ENCODE measurements at regions not wholly inside any gene's neighbourhood (a gene's known extent, or its start where the extent isn't known, plus 50 kb on each side); places are given as distances from the start of the nearest gene placed in this dataset.
"Not testable (repeated sequence)": the region's sequence is repeated elsewhere in the genome, so short reads cannot be mapped to it uniquely, and the experiment has no call there.

DNA sequence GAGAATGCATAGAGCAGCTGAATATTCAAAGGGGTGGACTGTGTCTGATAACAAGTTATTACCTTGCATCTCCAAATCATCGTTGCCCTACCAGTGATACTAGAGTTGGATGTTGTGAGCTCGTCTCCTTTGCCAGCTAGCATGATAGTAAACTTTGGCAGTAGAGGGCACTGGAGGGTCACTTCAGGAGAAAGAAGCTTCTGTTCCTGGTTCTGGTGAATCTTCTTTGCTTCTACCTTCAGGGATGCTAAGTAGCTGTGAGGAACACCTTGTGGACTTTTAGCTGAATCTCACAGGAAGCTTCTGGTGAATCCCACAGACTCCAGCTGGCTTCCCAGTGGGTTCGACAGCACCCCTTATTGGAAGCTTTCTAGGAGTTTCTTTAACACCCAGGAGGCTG lies 626.6 kb upstream of the SGCD start:
- DNase-seq (ENCODE audit: low spot score): peak; percentile 11

- no peak for DNase-seq (ENCODE audit: low spot score)
Observed at GRCh38 chr5:155711882-155712281, 615.1 kb upstream of the SGCD start.

DNA sequence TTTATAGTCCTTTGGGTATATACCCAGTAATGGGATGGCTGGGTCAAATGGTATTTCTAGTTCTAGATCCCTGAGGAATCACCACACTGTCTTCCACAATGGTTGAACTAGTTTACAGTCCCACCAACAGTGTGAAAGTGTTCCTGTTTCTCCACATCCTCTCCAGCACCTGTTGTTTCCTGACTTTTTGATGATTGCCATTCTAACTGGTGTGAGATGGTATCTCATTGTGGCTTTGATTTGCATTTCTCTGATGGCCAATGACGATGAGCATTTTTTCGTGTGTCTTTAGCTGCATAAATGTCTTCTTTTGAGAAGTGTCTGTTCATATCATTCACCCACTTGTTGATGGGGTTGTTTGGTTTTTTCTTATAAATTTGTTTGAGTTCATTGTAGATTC lies 612.5 kb upstream of the SGCD start:
- not testable (repeated sequence) for DNase-seq (ENCODE audit: low spot score)

DNA sequence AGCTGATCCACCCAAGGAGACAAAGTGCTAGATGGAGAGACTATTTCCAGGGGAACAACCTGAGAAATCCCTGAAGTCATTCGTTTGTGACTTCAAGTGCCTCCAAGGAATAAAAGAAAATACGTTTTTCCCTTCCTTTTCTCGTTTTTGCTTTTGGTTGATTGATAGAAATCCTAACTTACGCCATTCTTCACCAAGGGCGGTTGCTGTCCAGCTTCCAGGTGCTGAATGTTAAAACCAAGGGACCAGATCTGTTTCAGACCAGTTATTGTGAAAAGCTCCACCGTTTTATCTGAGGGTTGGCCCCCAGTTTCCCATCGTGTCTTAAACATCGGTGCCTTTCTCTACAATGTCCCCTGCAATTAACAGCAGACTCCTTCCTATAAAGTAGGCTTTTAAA lies 600.7 kb upstream of the SGCD start:
- DNase-seq (ENCODE audit: low spot score): no peak

DNA sequence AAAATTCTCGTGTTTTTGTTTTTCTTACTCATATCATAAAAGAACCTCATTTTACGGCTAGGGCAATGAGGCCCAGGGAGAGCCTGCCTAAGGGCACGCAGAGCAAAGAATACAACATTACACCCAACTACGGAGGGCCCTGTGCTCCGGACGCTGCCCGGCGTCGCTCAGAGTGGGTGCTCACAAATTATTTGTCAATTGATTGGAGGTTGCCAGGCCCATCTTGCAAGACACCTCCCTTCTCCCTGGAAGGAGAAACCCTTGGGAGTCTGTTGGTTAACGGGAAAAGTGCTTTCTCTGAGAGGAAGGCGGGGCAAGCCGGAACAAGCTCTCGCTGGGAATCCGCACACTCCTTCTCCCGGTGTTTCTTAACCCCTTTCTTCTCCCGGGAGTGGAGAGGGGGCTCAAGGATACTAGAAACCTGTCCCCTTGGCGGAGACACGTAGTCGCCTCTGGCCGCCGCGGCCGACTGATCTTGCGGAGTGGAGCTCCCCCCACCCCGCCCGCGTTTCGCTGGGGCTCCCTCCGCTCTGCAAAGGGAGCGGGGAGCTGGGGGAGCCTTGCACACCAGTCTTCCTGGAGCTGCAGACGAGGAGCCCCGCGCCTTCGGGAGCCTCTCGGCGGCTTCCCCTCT lies 599.3 kb upstream of the SGCD start:
- DNase-seq (ENCODE audit: low spot score): no peak

DNA sequence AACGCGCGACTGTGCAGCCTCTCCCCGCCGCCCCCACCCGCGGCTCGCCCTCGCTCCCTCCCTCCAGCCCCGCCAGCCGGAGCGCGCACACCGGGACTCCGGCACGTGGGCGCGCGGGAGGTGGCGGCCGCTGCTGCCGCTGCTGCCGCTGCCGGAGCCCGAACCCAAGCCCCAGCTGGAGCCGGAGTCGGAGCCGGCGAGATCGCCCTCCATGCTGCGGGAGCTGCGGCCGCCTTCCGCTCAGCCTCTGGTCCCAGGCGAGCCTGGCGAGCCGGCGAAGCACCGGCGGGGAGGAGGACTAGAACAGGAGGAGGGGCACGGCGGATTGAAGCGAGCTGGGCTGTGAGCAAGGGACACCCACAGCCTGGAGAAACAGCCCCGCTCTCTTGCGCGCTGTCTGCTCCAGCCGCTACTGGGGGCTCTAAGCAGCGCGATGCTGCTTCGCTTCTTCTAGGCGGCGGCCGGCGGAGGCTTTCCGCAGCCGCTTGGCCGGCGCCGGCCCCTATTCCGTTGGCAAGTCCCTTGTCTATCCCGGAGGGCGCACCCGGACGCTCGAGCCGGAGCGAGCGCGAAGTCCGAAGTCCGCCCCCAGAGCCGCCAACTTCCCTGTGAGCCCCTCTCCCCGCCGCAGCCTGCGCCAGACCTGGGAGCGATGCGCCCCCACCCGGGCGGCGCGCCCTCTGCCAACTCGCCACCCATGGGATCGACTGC lies 598.7 kb upstream of the SGCD start:
- DNase-seq (ENCODE audit: low spot score): no peak

GRCh38 chr5:155728857-155729683 lies 597.9 kb upstream of the SGCD start:
- no peak for DNase-seq (ENCODE audit: low spot score)

- no peak for DNase-seq (ENCODE audit: low spot score)
Observed at GRCh38 chr5:155729684-155730059, 597.3 kb upstream of the SGCD start.

- no peak for DNase-seq (ENCODE audit: low spot score)
Observed at GRCh38 chr5:155732587-155733376, 594.2 kb upstream of the SGCD start.

DNA sequence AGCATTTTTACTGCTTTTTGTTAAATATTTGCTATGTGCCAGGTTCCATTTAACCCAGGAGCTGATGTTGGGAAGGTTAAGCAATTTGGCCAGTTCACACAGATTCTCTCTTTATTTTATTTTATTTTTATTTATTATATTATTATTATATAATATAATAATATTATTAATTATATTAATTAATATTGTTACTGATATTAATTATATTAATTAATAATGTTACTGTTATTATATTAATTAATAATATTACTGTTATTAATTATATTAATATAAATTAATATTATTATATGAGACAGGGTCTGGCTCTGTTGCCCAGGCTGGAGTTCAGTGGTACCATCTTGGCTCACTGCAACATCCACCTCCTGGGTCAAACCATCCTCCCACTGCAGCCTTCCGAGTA lies 593.0 kb upstream of the SGCD start:
- DNase-seq (ENCODE audit: low spot score): no peak

DNA sequence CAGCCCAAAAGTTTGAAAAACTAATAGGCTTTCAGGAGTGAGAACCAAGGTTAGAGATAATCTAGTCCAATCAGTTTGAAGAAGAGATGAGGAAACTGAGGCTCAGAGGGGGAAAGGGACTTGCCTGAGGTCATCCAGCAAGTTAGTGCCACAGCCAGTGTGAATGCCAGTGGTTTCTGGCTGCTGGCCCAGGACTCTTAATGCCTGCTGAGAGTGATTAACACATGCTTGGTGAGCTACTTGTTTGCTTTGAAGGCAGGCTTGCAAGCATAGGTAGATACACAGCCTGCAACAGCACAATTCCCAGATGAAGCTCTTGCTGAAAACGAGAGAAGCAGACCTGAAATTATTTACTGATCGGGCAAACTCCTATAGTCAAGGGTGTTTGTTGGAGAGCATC lies 591.6 kb upstream of the SGCD start:
- DNase-seq (ENCODE audit: low spot score): no peak

- DNase-seq (ENCODE audit: low spot score): no peak
Observed at GRCh38 chr5:155738616-155739015, 588.3 kb upstream of the SGCD start.

- DNase-seq (ENCODE audit: low spot score): no peak
Observed at GRCh38 chr5:155746367-155747038, 580.5 kb upstream of the SGCD start.

- no peak for DNase-seq (ENCODE audit: low spot score)
Observed at GRCh38 chr5:155750101-155750500, 576.9 kb upstream of the SGCD start.

GRCh38 chr5:155750571-155750970 lies 576.4 kb upstream of the SGCD start:
- DNase-seq (ENCODE audit: low spot score): no peak

DNA sequence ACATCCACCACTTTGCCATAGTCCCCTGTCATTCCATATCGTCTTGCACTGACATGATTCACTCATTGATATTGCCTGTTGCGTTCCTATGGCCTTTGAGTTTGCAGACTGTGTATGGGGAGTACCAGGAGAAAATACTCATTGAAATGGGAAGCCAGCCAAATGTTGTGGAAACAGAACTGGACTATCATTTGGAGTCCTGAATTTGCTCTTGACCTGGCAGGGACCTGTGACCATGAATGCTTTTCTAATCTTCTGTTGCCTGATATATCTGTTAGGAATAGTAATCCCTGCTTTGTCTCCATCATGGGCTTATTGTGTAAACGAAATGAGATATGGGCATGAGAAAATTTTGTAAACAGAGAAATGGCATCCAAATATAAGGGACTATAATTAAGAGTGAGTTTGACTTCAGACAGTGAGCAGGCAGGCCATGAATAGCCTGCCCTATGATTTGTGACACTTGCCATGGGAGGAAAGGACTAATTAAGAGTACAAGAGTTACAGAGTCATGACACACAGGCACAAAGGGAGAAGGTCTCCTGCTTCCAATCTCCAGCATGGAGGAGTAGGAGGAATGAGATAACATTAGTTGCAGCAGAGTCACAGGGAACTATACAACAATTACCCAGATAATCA lies 572.9 kb upstream of the SGCD start:
- no peak for DNase-seq (ENCODE audit: low spot score)

- no peak for DNase-seq (ENCODE audit: low spot score)
Observed at GRCh38 chr5:155759252-155759651, 567.7 kb upstream of the SGCD start.

GRCh38 chr5:155759984-155760383 lies 567.0 kb upstream of the SGCD start:
- no peak for DNase-seq (ENCODE audit: low spot score)

DNA sequence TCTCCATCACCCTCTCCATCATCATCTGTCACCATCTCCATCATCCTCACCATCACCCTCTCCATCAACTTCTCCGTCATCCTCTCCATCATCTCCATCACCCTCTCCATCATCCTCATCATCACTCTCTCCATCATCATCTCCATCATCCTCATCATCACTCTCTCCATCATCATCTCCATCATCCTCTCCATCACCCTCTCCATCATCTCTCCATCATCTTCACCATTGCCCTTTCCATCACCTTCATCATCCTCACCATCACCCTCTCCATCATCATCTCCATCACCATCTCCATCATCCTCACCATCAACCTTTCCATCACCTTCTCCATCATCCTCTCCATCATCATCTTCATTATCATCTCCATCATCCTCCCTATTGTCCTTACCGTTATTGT lies 565.5 kb upstream of the SGCD start:
- DNase-seq (ENCODE audit: low spot score): no peak

- DNase-seq (ENCODE audit: low spot score): no peak
Observed at GRCh38 chr5:155765715-155766114, 561.2 kb upstream of the SGCD start.

DNA sequence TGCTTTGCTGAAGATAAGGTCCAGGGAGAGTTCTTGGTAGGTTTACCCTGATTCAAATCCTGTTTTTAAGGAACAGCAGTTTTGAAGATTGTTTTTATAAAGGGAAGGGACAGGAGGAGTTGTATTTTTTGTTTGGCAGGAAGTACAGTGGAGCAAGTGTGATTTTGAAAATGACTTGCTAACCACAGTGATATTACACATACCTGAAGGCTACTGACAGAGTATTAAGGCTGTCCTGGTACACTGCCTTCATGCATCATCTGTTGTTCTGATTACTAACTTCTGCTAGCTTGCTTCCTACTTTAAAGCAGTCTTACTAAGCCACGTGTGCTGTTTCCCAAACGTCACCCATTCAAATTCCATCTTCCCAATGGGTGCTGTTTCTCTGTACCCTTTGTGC lies 559.5 kb upstream of the SGCD start:
- no peak for DNase-seq (ENCODE audit: low spot score)

Data from SW480 (cell line).